DMS153 treated with DMSO at 0.1 percent for 48 hours (cell line): ENCODE measurements at regions not wholly inside any gene's neighbourhood (a gene's known extent, or its start where the extent isn't known, plus 50 kb on each side); places are given as distances from the start of the nearest gene placed in this dataset.

Source experiments
- DNase-seq: peaks from one replicate; lab custom pipeline; 2025; ENCODE audit not compliant: unreplicated experiment; lab: John Stamatoyannopoulos, UW

DNA sequence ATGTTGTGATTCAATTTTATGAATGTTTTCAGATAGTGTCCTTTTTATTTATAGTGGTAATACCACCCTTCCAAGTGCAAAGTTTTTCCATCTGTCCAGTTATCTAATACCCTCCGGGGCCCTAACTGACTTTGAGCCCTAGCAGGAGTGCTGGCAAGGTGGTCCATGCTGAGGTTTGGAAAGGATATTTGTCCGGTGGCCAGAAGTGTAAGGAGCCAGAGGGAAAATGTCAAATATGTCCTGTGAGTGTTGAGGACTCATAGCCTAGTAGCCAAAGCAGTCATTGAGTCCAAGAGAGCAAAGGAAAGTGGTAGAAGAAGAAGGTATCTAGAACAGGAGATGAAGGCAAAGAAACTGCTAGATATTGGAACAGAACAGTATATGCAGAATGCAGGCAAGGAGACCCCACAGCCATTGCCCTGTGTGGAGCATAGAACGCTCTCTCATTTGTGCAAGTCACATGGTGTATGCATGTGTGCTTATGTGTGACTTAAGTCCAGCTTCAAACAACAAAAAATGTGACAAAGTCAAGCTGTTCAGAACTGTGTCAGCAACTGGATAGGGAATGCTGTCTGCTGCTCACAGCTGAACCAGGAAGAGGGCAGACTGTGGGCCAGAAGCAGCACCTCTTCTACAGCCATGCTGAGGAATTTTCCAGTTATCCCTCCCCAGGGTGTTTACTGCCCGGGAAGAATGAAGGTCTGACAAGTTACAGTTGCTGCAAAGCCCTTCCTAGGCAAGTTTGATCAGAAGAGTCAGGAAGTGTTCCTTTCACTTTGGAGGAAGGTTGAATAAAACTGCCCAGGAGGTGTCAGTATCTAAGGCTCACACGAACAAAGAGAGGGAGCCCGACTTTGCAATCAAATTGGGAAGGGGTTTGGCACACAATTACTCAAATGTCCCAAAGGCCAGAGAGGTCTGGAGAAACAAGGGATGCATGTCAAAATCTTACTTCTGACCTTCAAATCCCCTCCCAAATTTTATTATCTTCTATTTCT is 463.3 kb upstream of the DMAC1 start:
- no peak for DNase-seq

DNA sequence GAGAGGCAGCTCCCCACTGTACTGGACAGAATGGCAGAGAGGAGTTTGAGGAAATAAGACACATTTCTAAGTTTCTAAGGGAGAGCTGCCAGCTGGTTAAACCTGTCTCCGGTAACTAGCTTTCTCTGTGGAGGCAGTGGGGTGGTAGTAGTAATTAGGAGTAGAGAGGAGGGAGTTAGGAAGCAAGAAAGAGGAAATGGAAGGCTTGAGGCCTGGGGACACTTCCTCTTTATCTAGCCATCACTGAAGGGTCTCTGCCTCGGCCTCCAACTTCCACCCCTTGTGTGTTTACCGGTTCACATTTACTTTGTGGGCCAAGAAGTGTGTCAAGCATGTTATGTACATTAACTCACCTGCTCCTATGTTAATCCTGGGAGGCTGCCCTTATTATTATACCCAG is 462.2 kb upstream of the DMAC1 start:
- DNase-seq, result no peak

DNA sequence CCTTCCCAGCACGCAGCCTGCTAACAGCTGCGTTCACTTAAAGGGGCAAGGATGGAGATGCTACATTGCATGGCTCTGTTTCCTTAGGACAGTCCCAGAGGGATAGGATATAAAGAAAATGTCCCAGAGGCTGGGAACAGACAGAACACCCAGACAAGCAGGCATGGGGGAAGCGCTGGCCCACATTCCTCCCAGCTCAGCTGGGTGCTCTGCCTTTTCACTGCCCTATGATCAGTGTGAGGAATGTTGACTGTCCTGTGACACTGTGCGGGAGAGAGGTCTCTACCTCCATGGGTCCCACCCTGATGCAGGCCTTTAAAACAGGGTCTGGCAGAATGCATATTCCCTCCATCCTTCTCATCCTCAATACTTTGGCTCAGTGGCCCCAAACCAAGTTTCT is 459.4 kb upstream of the DMAC1 start:
- no peak for DNase-seq

DNA sequence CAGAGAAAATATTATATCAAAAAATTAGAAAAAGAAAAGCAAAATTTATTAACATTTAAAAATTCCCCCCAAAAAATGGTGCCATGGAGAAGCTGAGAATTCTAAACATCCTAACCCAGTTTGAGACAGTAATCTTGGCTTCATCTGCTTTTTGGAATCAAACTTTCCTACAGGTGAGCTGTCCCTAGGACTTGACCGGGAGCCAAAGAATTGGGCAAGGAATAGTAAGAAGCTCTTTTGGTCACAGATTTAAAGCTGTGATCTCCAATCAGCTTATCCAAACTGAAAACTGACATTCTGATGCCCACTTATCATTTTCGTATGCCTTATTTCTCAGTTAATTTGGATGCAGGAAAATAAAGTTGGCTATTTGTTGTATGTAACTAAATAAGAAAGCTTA is 457.3 kb upstream of the DMAC1 start:
- no peak for DNase-seq

DNA sequence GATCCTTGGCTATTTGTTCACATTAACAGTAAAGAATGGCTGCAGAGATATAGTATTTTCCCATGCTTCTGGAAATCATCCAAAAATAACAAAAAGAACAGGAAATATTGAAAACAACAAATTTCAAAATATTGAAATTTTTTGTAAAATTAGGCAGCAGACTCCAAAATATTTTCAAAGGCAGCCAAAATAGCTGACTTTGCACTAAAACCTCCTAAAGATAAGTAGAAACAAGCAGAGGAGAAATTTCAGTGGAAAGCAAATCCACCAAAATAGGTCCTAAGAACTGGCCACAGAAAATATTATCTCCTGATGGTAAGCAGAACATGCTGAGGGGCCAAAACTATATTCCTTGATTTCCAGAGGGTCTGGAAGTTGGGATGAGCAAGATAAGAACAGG is 456.3 kb upstream of the DMAC1 start:
- no peak for DNase-seq

DNA sequence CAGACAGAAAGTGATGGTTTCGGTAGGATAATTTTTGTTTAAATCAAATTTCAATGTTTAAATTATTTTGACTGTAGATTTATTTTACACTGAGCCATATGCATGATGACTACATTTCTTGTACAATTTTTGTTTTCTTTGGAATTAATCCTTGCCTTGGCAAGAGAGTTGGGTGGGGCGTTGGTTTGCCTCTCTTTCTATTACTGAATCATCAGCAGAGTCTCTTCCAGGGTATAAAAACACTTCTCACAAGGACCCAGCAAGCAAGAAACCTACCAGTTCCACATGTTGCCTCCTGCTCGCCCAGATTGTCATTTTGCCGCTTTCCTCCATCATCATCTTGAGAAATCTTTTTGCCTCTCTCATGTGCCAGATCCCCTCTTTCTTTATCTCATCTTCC is 455.0 kb upstream of the DMAC1 start:
- no peak for DNase-seq

DNA sequence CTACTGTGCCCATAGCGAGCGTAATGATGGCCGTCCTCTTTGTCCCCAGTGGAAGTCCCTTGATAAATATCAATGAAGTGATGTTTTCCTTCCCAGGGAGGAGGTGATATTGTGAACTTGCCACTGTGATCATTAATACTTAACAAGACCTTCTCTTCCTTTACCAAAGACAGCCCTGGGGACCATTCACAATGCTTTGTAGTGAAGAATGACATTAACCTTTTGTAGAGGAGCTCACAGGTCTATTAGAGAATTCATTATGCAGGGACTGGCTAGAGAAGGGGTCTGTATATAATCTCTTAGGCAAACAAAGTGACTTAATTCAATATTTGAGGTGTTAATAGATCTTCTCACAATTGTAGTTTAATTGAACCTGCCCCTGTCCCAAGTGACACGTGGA is 452.9 kb upstream of the DMAC1 start:
- no peak for DNase-seq

DNA sequence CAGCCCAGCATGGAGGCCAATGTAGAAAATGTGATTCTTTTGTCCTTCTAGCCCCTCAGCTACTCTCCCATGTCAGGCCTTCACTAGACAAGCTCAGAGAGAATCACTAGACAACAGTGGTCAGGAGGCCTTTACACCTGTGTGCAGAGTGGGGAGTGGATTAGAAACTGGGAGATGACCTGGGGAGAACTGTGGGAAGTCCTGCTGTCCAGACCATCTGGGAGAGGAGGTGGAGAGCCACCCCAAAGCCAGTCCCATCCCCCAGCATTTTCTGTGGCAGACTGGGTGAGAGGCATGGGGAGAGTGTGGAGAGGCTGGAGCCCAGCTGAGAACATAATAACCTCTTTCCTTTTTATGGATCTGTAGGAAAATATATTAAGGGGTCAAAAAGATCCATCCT is 452.0 kb upstream of the DMAC1 start:
- DNase-seq, result no peak

DNA sequence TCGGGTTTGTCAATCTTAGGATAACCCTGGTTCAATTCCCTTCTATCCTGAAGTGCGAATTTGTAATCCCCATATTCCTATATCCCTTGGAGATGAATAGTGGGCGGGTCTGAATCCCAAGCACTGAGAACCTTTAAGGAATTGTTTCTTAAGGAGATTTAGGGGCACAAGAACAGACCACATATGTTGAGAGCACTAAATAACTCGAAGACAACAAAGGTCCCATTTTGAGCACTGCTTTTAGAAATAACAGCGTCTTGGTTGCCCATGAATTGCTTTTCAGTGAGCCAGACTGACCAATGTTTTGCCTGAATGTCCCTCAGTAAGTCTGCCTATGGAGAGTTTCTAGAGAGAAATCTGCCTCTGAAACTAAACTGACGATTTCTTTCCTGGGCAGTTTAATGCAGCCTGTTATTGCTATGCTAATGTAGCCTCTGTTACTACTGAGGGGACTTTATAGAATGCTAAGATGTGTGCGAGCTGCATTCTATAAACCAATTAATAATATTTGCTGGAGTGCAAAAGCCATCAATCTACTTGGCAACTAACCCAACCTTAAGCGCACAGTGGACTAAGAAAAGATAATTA is 445.0 kb upstream of the DMAC1 start:
- DNase-seq, result no peak

DNA sequence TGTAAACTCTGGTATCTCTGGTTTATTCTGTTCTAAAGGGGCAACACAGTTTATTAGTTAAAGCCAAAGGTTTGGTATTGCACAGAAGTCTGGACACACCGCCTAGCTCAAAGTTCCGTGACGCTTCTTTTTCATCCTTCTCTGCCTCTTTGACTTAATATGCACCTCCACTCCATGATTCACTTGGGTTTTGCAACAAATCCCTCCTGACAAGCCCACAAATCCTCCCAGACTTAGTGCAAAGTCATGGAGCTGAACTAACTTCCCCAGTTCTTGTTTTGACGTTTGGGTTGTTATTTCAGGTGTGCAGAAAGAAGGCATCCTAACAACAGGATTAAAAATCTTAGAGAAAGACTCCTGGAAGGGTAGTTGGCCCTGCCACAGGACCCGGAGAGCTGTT is 441.6 kb upstream of the DMAC1 start:
- DNase-seq, result no peak

DNA sequence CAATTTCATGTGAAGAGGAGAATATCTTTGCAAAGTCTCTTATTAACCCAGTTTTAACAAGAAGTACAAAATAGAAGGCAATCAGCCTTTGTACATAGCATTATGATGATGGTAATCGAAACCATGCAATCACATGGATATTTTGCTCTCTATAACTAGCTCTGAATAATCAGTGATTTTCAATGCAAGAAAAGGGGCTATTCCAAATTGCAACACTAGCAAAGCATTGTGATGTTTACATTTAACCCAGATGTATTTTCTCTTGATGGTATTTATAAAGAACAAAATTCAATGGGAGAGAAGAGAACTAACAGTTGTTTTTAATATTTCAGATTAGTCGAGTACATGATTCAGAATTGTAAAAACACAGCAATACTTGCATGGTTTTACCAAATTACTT is 437.5 kb upstream of the DMAC1 start:
- DNase-seq, result no peak

DNA sequence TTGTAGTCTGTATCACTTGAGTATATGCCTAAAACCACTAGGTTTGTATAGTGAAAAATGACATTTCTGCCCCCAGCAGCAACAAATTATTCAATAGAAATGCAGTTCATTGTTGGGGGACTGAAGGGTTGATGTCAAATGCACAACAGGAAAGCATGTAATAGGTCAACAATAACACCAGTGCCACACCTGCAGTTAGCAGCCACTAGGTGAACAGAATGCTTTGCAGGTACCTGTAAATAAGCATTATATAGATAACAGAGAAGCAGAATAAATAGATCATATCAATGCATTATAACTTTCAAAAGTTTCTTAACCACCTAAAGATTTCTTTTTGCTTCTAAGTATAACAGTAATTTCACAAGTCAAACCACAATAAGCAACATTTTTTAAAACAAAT is 435.9 kb upstream of the DMAC1 start:
- no peak for DNase-seq

DNA sequence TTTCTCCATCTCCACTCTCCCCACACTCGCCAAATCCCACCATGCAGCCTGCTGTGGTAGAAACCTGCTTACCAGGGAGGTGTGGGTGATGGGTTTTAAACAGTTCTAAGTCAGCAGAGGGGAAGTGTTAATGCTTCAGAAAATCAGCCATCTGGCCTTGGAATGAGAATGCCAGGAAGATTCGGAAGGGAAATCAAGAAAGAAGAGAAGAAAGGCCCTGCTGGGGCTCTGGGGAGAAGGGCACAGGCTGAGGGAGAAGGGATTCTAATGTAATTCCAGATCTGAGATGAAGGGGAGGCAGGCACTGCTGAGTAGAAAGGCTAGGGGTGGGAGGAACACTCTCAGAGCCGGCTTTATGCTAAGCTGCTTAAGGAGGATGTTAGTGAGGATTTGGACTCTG is 434.7 kb upstream of the DMAC1 start:
- DNase-seq, result no peak

DNA sequence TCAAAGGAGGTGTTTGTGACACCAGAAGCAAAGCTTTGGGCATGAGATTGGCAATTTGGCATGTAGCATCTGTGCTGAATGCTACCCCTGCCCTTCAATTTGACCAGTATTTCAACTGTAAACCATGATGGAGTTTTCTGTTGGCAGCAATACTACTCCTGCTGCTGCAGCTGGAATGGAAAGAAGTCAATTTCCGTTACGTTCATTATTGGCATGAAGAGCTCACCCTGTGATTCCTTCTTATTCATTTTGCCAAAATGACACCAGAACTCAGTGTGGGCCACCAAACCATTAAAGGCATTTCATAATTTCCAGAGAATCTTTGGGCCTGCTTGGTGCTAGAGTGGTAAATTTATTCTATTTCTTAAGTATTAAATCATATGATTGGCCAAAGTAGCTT is 433.1 kb upstream of the DMAC1 start:
- DNase-seq, result no peak

DNA sequence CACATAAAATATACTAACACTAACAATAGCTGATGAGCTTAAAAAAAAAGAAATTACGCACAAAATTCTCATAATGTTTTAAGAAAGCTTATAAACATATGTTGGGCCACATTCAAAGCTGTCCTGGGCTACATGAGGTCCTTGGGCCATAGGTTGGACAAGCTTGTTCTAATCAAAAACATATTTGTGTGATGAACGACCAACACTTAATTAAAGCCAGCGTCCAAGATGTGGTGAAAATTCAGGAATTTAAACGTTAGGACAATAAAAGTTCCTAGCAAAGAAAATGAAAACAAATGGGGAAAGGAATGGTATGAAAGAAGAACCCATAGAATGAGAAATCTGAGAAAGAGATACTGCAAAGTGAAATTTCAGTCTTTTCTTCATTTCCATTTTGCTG is 429.6 kb upstream of the DMAC1 start:
- DNase-seq, result no peak

DNA sequence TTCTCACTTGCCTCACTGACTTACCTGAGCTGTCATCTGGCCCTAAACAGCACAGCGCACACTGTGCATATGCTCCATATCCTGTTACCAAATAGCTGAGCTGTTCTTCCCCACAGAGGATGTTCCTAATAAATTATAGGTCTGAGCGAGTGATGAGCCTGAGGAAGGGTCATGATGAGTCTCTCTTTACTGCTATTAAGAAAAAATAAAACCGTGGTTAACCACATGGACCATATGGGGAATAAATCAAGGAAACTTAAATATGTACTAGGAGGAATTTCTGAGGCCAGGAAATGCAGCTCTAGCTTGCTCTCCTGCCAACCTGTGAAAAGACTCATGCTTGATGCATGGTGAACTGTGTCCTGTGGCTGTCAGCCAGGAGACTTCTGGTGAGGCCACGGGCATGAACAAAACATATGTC is 424.8 kb upstream of the DMAC1 start:
- no peak for DNase-seq

DNA sequence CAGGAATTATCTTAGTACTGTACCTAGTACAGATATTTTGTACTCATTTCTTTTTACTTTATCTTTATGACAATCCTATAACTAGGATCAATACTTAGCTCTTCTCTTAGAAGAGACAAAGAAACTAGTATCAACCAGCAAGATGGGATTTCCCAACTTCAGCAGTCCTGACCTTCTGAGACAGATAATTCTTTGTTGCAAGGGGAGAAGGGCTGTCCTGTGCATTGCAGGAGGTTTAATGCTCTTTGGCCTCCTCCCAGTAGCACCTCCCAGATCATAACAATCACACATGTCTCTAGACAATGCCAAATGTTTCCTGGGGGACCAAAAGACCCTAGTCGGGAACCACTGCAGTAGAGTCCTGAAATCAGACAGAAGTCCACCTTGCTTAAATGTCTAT is 424.3 kb upstream of the DMAC1 start:
- no peak for DNase-seq

DNA sequence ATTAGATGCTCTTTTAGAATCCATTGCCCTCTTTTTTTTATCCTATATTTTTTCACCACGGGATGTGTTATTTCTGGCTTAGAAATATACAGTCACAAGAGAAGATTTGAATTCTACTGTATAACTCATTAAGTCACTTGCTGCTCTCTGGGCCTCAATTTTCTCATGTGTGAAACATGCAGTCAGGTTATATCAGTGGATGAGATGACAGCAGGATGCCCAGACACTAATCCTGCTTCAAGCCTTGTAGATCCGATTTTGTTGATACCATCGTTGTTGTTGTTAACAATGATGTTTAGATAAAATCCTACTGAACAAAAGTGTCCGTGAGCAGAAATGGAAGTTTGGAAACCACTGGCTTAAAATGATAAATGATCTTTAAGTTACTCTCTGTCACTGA is 421.9 kb upstream of the DMAC1 start:
- DNase-seq, result no peak

DNA sequence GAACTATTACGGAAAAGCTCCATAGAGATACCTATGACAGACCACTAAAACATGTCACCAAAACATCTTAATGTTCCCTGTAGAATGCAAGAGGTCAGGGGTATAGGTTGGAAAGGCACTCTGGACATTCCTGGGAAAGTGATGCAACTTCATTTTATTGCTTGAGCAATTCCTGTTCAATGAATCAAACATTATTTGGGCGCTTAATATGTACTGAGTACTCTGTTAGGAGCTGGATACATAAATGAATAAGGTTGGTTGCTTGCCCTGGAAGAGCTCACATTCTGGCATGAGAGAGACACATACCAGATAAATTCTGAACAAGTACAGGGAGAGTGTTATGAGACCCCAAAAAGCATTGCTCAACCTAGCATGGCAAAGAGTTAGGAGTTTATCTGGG is 408.9 kb upstream of the DMAC1 start:
- DNase-seq, result no peak

DNA sequence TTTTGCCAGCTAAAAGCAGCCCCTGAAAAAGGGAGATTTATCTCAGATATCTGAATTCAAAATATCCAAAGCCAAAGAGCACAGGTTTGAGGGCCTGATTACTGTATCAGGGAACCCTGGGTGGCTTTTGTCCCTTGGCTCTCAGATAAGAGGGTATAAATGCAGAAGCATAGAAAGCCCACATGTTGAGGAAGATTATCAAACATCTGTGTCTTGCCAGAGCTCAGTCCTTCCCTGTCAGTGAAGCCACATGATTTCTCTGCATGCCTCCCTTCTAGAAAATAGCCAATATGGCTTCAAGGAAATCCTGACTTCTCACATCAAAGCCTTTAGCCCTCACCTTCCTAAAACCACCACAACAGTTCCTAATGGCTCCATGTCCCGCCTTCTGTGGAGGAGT is 408.0 kb upstream of the DMAC1 start:
- DNase-seq, result no peak

DNA sequence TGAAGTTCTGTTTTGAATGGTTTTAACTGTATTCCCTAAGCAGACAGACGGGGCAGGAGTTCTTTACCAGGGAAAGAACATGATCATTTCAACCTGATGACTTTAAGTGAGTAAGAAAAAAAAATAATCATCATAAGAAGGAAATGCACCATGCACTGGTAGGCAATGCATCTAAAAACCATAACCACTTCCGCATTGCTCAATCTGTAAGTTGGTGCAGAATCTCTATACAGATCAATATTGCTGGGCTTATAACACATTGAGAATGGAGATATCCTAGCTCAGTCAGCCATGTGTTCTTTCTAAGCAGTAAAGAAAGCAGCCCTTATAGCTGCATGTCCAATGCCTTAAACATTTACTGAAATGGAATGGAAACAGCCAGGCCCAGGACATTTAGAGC is 407.1 kb upstream of the DMAC1 start:
- DNase-seq, result no peak

DNA sequence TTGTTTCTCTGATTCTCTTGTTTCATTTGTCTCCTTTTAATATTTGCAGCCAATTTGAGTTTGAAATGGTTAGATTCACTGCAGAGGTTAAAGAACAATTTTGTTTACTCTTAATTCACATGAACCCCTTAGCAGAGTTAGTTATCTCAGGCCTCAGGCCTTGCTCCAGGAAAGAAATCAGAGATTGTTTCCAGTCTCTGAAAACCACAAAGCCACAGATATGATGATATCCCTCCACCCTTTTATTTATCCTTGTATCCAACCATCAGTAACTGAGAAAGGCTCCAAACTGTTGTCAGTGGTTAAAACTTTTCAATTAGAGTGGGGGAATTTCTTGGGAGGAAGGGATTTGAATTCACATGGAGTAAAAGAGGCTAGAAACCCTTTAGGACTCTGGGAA is 406.0 kb upstream of the DMAC1 start:
- no peak for DNase-seq

DNA sequence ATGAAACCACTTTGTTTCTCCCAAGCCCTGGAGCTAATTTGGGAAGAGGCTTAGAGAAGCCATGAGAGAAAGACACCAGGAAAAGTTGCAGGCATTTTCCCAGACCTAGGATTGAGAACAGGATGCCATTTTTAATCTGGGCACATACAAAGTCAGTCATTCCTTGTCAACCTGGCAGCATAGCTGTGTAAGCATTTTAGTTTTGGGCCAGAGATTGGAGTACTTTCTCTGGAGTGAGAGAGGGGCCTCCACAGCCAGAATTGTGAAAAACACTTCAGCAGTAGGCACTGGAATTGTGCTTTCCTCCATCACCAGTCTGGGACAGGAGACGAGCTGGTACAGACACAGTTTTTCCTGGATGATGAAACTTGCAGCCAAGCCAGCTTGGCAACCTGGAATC is 390.3 kb upstream of the DMAC1 start:
- no peak for DNase-seq
